Activated B cell treated with CpG ODN at 0.5 μM for 24 hours (primary cell): ENCODE measurements at regions not wholly inside any gene's neighbourhood (a gene's known extent, or its start where the extent isn't known, plus 50 kb on each side); places are given as distances from the start of the nearest gene placed in this dataset.

ENCODE experiments used
- ATAC-seq: fragments of 200-7000 bp; cut with Tn5 transposase; one replicate; pipeline ENCODE4 v1.10.0; 2021; ENCODE audit warnings: low read depth, mild to moderate bottlenecking, moderate library complexity
- CTCF ChIA-PET: fragments of 350-600 bp; sonication (Branson Sonifier 250); formaldehyde crosslinking; loops from one replicate; lab custom pipeline; 2021; ENCODE audit warnings: antibody characterized with exemption; lab: Charles Lee
- POLR2A ChIA-PET: fragments of 350-600 bp; sonication (Branson Sonifier 250); formaldehyde crosslinking; loops from one replicate; lab custom pipeline; 2021; ENCODE audit warnings: antibody characterized with exemption; lab: Charles Lee
- DNase-seq: peaks from one replicate; pipeline ENCODE4 v3.0.0; 2022
- H3K27ac Mint-ChIP-seq: one replicate; pipeline ENCODE4 v1.8.0; 2020; ENCODE audit warnings: mixed read lengths
- H3K27me3 Mint-ChIP-seq: one replicate; pipeline ENCODE4 v1.8.0; 2021; ENCODE audit warnings: mixed read lengths
- H3K36me3 Mint-ChIP-seq: one replicate; pipeline ENCODE4 v1.8.0; 2021; ENCODE audit warnings: low read depth, mixed read lengths
- H3K4me1 Mint-ChIP-seq: one replicate; pipeline ENCODE4 v1.8.0; 2021; ENCODE audit warnings: mixed read lengths
- H3K4me3 Mint-ChIP-seq: one replicate; pipeline ENCODE4 v1.8.0; 2020; ENCODE audit warnings: mild to moderate bottlenecking, mixed read lengths
- H3K9me3 Mint-ChIP-seq: one replicate; pipeline ENCODE4 v1.8.0; 2020; ENCODE audit warnings: mixed read lengths
- intact Hi-C: fragments of 100-400 bp; cut with micrococcal nuclease; formaldehyde crosslinking; loops from one replicate; pipeline ENCODE4 v1.15.1; 2024
- TF ChIP-seq, protein P1 (sequence below): fragments of 200-600 bp; IDR thresholded peaks from one replicate; pipeline ENCODE4 v1.8.0; 2022; ENCODE audit warnings: antibody characterized with exemption, mild to moderate bottlenecking

- DNase-seq (no peak), ATAC-seq (no peak)
- Mint-ChIP-seq H3K9me3 (no peaks in the 10 kb centered on the region), H3K27me3 (peaks cover 7% of the 10 kb centered on the region), H3K4me3 (no peak overlapping the region), H3K27ac (no peak overlapping the region), H3K36me3 (no peaks in the 10 kb centered on the region), H3K4me1 (no peaks in the 10 kb centered on the region)
- ChIA-PET CTCF (interaction anchor here (1.2 kb wide), 1 partner anchor 8 kb away, joined by 3 read pairs; no protein-coding TSS in a partner anchor), POLR2A (no interaction called here)
- TF ChIP-seq, protein P1, sequence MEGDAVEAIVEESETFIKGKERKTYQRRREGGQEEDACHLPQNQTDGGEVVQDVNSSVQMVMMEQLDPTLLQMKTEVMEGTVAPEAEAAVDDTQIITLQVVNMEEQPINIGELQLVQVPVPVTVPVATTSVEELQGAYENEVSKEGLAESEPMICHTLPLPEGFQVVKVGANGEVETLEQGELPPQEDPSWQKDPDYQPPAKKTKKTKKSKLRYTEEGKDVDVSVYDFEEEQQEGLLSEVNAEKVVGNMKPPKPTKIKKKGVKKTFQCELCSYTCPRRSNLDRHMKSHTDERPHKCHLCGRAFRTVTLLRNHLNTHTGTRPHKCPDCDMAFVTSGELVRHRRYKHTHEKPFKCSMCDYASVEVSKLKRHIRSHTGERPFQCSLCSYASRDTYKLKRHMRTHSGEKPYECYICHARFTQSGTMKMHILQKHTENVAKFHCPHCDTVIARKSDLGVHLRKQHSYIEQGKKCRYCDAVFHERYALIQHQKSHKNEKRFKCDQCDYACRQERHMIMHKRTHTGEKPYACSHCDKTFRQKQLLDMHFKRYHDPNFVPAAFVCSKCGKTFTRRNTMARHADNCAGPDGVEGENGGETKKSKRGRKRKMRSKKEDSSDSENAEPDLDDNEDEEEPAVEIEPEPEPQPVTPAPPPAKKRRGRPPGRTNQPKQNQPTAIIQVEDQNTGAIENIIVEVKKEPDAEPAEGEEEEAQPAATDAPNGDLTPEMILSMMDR = no peak
- intact Hi-C loops = no loop called here
Measured at GRCh38 chr1:201678264-201679101, 139.6 kb downstream of the NAV1 start.

DNA sequence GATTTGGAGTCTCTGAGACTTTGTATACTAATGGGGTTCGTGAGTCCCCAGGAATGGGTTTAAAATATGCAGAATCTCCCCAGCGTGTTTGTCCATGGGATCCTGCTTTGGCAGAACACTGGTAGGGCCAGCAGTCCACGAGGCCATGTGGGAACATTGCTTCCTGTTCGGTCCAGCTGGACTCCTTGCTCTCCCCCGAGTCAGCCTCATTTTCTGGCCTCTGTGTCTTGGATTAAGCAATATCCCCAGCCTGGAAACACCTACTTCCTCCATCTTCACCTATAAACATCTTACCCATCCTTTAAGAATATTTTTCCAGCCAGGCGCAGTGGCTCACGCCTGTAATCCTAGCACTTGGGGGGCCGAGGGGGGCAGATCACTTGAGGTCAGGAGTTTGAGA lies 142.4 kb downstream of the NAV1 start:
- no peak for DNase-seq
- Mint-ChIP-seq H3K27ac (no peak overlapping the region), H3K36me3 (no peaks in the 10 kb centered on the region), H3K27me3 (peaks cover 10% of the 10 kb centered on the region), H3K4me1 (no peaks in the 10 kb centered on the region), H3K9me3 (no peaks in the 10 kb centered on the region), H3K4me3 (no peak overlapping the region)
- ATAC-seq = no peak
- CTCF ChIA-PET = no interaction called here
- POLR2A ChIA-PET = no interaction called here
- TF ChIP-seq, protein P1 = no peak
- intact Hi-C loops = no loop called here

GRCh38 chr1:201682964-201683363 lies 144.0 kb downstream of the NAV1 start:
- no peak overlapping the region for H3K4me3 Mint-ChIP-seq
- POLR2A ChIA-PET = no interaction called here
- H3K27me3 Mint-ChIP-seq = peaks cover 12% of the 10 kb centered on the region
- no peak for DNase-seq
- H3K27ac Mint-ChIP-seq = no peak overlapping the region
- TF ChIP-seq, protein P1 = no peak
- CTCF ChIA-PET = no interaction called here
- ATAC-seq = no peak
- no peaks in the 10 kb centered on the region for H3K4me1 Mint-ChIP-seq
- H3K9me3 Mint-ChIP-seq = no peaks in the 10 kb centered on the region
- no peaks in the 10 kb centered on the region for H3K36me3 Mint-ChIP-seq
- intact Hi-C loops = no loop called here

GRCh38 chr1:201683397-201683796 lies 144.5 kb downstream of the NAV1 start:
- H3K27me3 Mint-ChIP-seq = peaks cover 12% of the 10 kb centered on the region
- DNase-seq (no peak), ATAC-seq (no peak)
- POLR2A ChIA-PET = no interaction called here
- no peak overlapping the region for H3K27ac Mint-ChIP-seq
- H3K9me3 Mint-ChIP-seq = no peaks in the 10 kb centered on the region
- TF ChIP-seq, protein P1 = no peak
- intact Hi-C loops = no loop called here
- no peaks in the 10 kb centered on the region for H3K36me3 Mint-ChIP-seq
- no peaks in the 10 kb centered on the region for H3K4me1 Mint-ChIP-seq
- CTCF ChIA-PET = no interaction called here
- H3K4me3 Mint-ChIP-seq = no peak overlapping the region

- TF ChIP-seq, protein P1 = no peak
Measured at GRCh38 chr1:201685485-201685884, 143.5 kb upstream of the IPO9 start.

More at GRCh38 chr1:201685485-201685884, 143.5 kb upstream of the IPO9 start:
- ATAC-seq (no peak), DNase-seq (no peak)
- Mint-ChIP-seq H3K36me3 (no peaks in the 10 kb centered on the region), H3K9me3 (no peaks in the 10 kb centered on the region), H3K27ac (no peak overlapping the region), H3K4me3 (no peak overlapping the region), H3K4me1 (no peaks in the 10 kb centered on the region), H3K27me3 (peaks cover 10% of the 10 kb centered on the region)
- CTCF ChIA-PET = no interaction called here
- intact Hi-C loops = no loop called here
- POLR2A ChIA-PET = no interaction called here
